A549 (cell line): ENCODE measurements at regions not wholly inside any gene's neighbourhood (a gene's known extent, or its start where the extent isn't known, plus 50 kb on each side); places are given as distances from the start of the nearest gene placed in this dataset.

ENCODE experiments used
- CBX2 ChIP-seq: fragments of 200-600 bp; sonication (generic); IDR thresholded peaks from 2 replicates; pipeline ENCODE4 v1.6.1; 2016; ENCODE audit warnings: low read depth, mild to moderate bottlenecking, borderline replicate concordance
- CEBPB ChIP-seq, 2 experiments: fragments of >200 bp in 1 of 2; sonication (Bioruptor Twin) in 1 of 2; formaldehyde crosslinking in 1 of 2; IDR thresholded peaks; 2 replicates each; pipeline ENCODE4 v1.6.1; 2012 to 2016
- EP300 ChIP-seq, 2 experiments: fragments of >200 bp; sonication (Bioruptor Twin); formaldehyde crosslinking; IDR thresholded peaks; 2 replicates in 1 of 2; 3 replicates in 1 of 2; pipeline ENCODE4 v1.6.1; 2016 to 2017
- HMGXB4 ChIP-seq: fragments of 250-450 bp; sonication (Bioruptor Pico); IDR thresholded peaks from 2 replicates; pipeline ENCODE4 v1.5.0; 2021; ENCODE audit warnings: mild to moderate bottlenecking, moderate library complexity, borderline replicate concordance
- MAZ ChIP-seq: fragments of 150-350 bp; IDR thresholded peaks from 2 replicates; pipeline ENCODE4 v1.6.1; 2014; ENCODE audit warnings: antibody characterized with exemption, low read depth, low read length, borderline replicate concordance
- POLR2A ChIP-seq: IDR thresholded peaks from 2 replicates; pipeline ENCODE4 v1.6.1; 2012; ENCODE audit warnings: mild to moderate bottlenecking, low read length
- RAD21 ChIP-seq, 2 experiments: fragments of >200 bp in 1 of 2; sonication (Bioruptor Twin) in 1 of 2; formaldehyde crosslinking in 1 of 2; IDR thresholded peaks in 1 of 2; conservative IDR thresholded peaks in 1 of 2; 2 replicates in 1 of 2; 3 replicates in 1 of 2; pipeline ENCODE4 v1.6.1; 2012 to 2018; ENCODE audit warnings: inconsistent platforms in 1 of 2
- SMC3 ChIP-seq: fragments of >200 bp; sonication (Bioruptor Twin); formaldehyde crosslinking; IDR thresholded peaks from 3 replicates; pipeline ENCODE4 v1.6.1; 2018; ENCODE audit warnings: inconsistent platforms
- TF ChIP-seq, protein P1 (sequence below): fragments of >200 bp; sonication (Bioruptor Twin); formaldehyde crosslinking; IDR thresholded peaks from 3 replicates; pipeline ENCODE4 v1.5.1; 2016

- no peak for TF ChIP-seq CEBPB (IDR thresholded peaks at IDR 0.05)
- TF ChIP-seq HMGXB4 (CRISPR knock-in tag), result no peak
- TF ChIP-seq, protein P1, sequence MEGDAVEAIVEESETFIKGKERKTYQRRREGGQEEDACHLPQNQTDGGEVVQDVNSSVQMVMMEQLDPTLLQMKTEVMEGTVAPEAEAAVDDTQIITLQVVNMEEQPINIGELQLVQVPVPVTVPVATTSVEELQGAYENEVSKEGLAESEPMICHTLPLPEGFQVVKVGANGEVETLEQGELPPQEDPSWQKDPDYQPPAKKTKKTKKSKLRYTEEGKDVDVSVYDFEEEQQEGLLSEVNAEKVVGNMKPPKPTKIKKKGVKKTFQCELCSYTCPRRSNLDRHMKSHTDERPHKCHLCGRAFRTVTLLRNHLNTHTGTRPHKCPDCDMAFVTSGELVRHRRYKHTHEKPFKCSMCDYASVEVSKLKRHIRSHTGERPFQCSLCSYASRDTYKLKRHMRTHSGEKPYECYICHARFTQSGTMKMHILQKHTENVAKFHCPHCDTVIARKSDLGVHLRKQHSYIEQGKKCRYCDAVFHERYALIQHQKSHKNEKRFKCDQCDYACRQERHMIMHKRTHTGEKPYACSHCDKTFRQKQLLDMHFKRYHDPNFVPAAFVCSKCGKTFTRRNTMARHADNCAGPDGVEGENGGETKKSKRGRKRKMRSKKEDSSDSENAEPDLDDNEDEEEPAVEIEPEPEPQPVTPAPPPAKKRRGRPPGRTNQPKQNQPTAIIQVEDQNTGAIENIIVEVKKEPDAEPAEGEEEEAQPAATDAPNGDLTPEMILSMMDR, result no peak
- no peak for TF ChIP-seq MAZ
- no peak for TF ChIP-seq EP300 (IDR thresholded peaks at IDR 0.05)
- no peak for TF ChIP-seq CBX2
- TF ChIP-seq RAD21 (conservative IDR thresholded peaks at IDR 0.05 in 1 of 2, IDR thresholded peaks at IDR 0.05 in 1 of 2), result no peak
- no peak for TF ChIP-seq POLR2A
- TF ChIP-seq SMC3, result no peak
Measured at GRCh38 chr5:18216016-18216415, 581.8 kb downstream of the TAF11L14 start.
